Neuron (in vitro differentiated cells): ENCODE measurements at regions not wholly inside any gene's neighbourhood (a gene's known extent, or its start where the extent isn't known, plus 50 kb on each side); places are given as distances from the start of the nearest gene placed in this dataset.
"Not testable (repeated sequence)": the region's sequence is repeated elsewhere in the genome, so short reads cannot be mapped to it uniquely, and the experiment has no call there.

ENCODE experiments used
- H2AFZ ChIP-seq: one replicate; pipeline ENCODE4 v1.6.1; 2013; ENCODE audit warnings: low read depth, mild to moderate bottlenecking, inconsistent platforms, low read length, moderate library complexity
- H3K27me3 ChIP-seq: one replicate; pipeline ENCODE4 v1.6.1; 2013; ENCODE audit warnings: low read length; ENCODE audit not compliant: insufficient read depth
- H3K36me3 ChIP-seq: one replicate; pipeline ENCODE4 v1.6.1; 2013; ENCODE audit warnings: low read length; ENCODE audit not compliant: insufficient read depth
- H3K4me1 ChIP-seq: one replicate; pipeline ENCODE4 v1.6.1; 2013; ENCODE audit warnings: low read length; ENCODE audit not compliant: insufficient read depth
- H3K4me3 ChIP-seq: 2 replicates; pipeline ENCODE4 v1.5.1; 2013; ENCODE audit warnings: mild to moderate bottlenecking, low read length, moderate library complexity
- H3K9me3 ChIP-seq: one replicate; pipeline ENCODE4 v1.6.1; 2013; ENCODE audit warnings: low read length

- H3K4me3 ChIP-seq = no peak overlapping the region
- H3K36me3 ChIP-seq = no peaks in the 10 kb centered on the region
- peaks cover 2% of the 10 kb centered on the region for H3K9me3 ChIP-seq
- peaks cover 20% of the 10 kb centered on the region for H3K4me1 ChIP-seq
- no peak overlapping the region for H2AFZ ChIP-seq
- no peaks in the 10 kb centered on the region for H3K27me3 ChIP-seq
Observed at GRCh38 chr3:174540116-174540908, 318.8 kb upstream of the NAALADL2 start.

GRCh38 chr3:174541708-174542315, 317.3 kb upstream of the NAALADL2 start:
- Histone ChIP-seq H3K27me3 (no peaks in the 10 kb centered on the region), H2AFZ (no peak overlapping the region), H3K4me1 (peaks cover 14% of the 10 kb centered on the region), H3K4me3 (no peak overlapping the region), H3K9me3 (peaks cover 2% of the 10 kb centered on the region), H3K36me3 (no peaks in the 10 kb centered on the region)

- H3K9me3 ChIP-seq = no peaks in the 10 kb centered on the region
- H3K4me1 ChIP-seq = no peaks in the 10 kb centered on the region
- H3K36me3 ChIP-seq = no peaks in the 10 kb centered on the region
- no peaks in the 10 kb centered on the region for H3K27me3 ChIP-seq
- H2AFZ ChIP-seq = no peak overlapping the region
- no peak overlapping the region for H3K4me3 ChIP-seq
Observed at GRCh38 chr3:174547801-174548435, 311.2 kb upstream of the NAALADL2 start.

- no peak overlapping the region for H3K4me3 ChIP-seq
Observed at GRCh38 chr3:174548841-174549623, 310.1 kb upstream of the NAALADL2 start.

GRCh38 chr3:174581558-174581957, 277.6 kb upstream of the NAALADL2 start:
- Histone ChIP-seq H3K9me3 (peaks cover 2% of the 10 kb centered on the region), H3K4me1 (no peaks in the 10 kb centered on the region), H2AFZ (no peak overlapping the region), H3K36me3 (no peaks in the 10 kb centered on the region), H3K27me3 (no peaks in the 10 kb centered on the region), H3K4me3 (no peak overlapping the region)

More at GRCh38 chr3:174548841-174549623, 310.1 kb upstream of the NAALADL2 start:
- H3K4me1 ChIP-seq = no peaks in the 10 kb centered on the region
- H2AFZ ChIP-seq = no peak overlapping the region
- no peaks in the 10 kb centered on the region for H3K36me3 ChIP-seq
- no peaks in the 10 kb centered on the region for H3K9me3 ChIP-seq
- no peaks in the 10 kb centered on the region for H3K27me3 ChIP-seq

GRCh38 chr3:174583396-174583795, 275.7 kb upstream of the NAALADL2 start:
- H2AFZ ChIP-seq = no peak overlapping the region
- no peaks in the 10 kb centered on the region for H3K4me1 ChIP-seq
- no peak overlapping the region for H3K4me3 ChIP-seq
- H3K9me3 ChIP-seq = peaks cover 2% of the 10 kb centered on the region
- no peaks in the 10 kb centered on the region for H3K27me3 ChIP-seq
- no peaks in the 10 kb centered on the region for H3K36me3 ChIP-seq

GRCh38 chr3:174587137-174587536, 272.0 kb upstream of the NAALADL2 start:
- H3K36me3 ChIP-seq, H3K4me3 ChIP-seq, H3K9me3 ChIP-seq, H3K4me1 ChIP-seq, H2AFZ ChIP-seq, H3K27me3 ChIP-seq: not testable (repeated sequence)

- Histone ChIP-seq H3K27me3 (no peaks in the 10 kb centered on the region), H3K9me3 (no peaks in the 10 kb centered on the region), H3K4me3 (no peak overlapping the region), H3K4me1 (no peaks in the 10 kb centered on the region), H2AFZ (no peak overlapping the region), H3K36me3 (no peaks in the 10 kb centered on the region)
Observed at GRCh38 chr3:174596447-174596982, 262.6 kb upstream of the NAALADL2 start.

GRCh38 chr3:174598885-174599439, 260.2 kb upstream of the NAALADL2 start:
- H2AFZ ChIP-seq = no peak overlapping the region
- no peaks in the 10 kb centered on the region for H3K27me3 ChIP-seq
- H3K9me3 ChIP-seq = no peaks in the 10 kb centered on the region
- no peaks in the 10 kb centered on the region for H3K4me1 ChIP-seq
- no peak overlapping the region for H3K4me3 ChIP-seq
- H3K36me3 ChIP-seq = no peaks in the 10 kb centered on the region

- Histone ChIP-seq H3K36me3 (no peaks in the 10 kb centered on the region), H3K4me1 (no peaks in the 10 kb centered on the region), H3K27me3 (no peaks in the 10 kb centered on the region), H3K4me3 (no peak overlapping the region), H3K9me3 (no peaks in the 10 kb centered on the region), H2AFZ (no peak overlapping the region)
Observed at GRCh38 chr3:174613173-174613572, 246.0 kb upstream of the NAALADL2 start.

- no peaks in the 10 kb centered on the region for H3K36me3 ChIP-seq
- no peak overlapping the region for H2AFZ ChIP-seq
- no peaks in the 10 kb centered on the region for H3K27me3 ChIP-seq
- no peaks in the 10 kb centered on the region for H3K9me3 ChIP-seq
- no peaks in the 10 kb centered on the region for H3K4me1 ChIP-seq
- H3K4me3 ChIP-seq = no peak overlapping the region
Observed at GRCh38 chr3:174614036-174614435, 245.1 kb upstream of the NAALADL2 start.

GRCh38 chr3:174618368-174619080, 240.6 kb upstream of the NAALADL2 start:
- Histone ChIP-seq H3K36me3 (no peaks in the 10 kb centered on the region), H3K4me1 (no peaks in the 10 kb centered on the region), H2AFZ (no peak overlapping the region), H3K4me3 (no peak overlapping the region), H3K9me3 (no peaks in the 10 kb centered on the region), H3K27me3 (no peaks in the 10 kb centered on the region)
